ENCODE measurements at regions not wholly inside any gene's neighbourhood (a gene's known extent, or its start where the extent isn't known, plus 50 kb on each side); places are given as distances from the start of the nearest gene placed in this dataset.
A peak's percentile ranks its signal among the peaks of the same experiment; 100 is the strongest.

DNA sequence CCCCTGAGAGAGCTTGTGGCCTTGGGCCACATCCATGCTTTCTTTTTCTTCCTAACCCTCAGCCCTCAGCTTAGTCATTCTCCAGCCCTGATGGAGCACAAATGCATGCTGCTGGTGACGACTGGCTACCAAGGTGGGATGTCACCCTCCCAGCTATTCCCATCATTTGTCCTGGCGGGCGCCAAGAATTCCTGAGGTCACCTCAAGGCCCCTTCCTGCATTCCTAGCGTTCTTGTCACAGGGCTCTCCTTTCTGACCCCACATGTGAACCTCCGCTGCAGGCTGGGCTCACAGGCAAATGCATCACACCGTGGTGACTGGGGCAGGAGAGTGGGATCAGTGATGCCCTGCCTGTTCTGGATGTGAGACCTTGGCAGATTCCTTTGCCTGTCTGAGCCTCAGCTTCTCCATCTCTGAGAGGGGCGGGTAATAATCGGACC lies 53.4 kb upstream of the IFFO2 start:
- H3K9ac ChIP-seq (ENCODE audit: low read depth in 1 of 2, low read length in 2 of 2) = no peak overlapping the region
- no peak overlapping the region for H3K4me3 ChIP-seq (ENCODE audit: low read length in 2 of 2)
- peak overlapping the region in 1 of 2 donors; percentile 87 for H3K27ac ChIP-seq (ENCODE audit: low read depth in 2 of 2, low read length in 2 of 2)
- no peaks in the 10 kb centered on the region for H3K9me3 ChIP-seq (ENCODE audit: control insufficient read depth in 2 of 2, low read length in 2 of 2)
- peaks cover 38 to 57% of the 10 kb centered on the region in 2 donors for H3K4me1 ChIP-seq (ENCODE audit: control insufficient read depth in 2 of 2, insufficient read depth in 2 of 2, low read length in 2 of 2)
- no peaks in the 10 kb centered on the region for H3K27me3 ChIP-seq (ENCODE audit: control insufficient read depth in 2 of 2, insufficient read depth in 2 of 2, low read length in 2 of 2)
- no peaks in the 10 kb centered on the region for H3K36me3 ChIP-seq (ENCODE audit: control insufficient read depth in 2 of 2, insufficient read depth in 2 of 2, low read length in 2 of 2)

DNA sequence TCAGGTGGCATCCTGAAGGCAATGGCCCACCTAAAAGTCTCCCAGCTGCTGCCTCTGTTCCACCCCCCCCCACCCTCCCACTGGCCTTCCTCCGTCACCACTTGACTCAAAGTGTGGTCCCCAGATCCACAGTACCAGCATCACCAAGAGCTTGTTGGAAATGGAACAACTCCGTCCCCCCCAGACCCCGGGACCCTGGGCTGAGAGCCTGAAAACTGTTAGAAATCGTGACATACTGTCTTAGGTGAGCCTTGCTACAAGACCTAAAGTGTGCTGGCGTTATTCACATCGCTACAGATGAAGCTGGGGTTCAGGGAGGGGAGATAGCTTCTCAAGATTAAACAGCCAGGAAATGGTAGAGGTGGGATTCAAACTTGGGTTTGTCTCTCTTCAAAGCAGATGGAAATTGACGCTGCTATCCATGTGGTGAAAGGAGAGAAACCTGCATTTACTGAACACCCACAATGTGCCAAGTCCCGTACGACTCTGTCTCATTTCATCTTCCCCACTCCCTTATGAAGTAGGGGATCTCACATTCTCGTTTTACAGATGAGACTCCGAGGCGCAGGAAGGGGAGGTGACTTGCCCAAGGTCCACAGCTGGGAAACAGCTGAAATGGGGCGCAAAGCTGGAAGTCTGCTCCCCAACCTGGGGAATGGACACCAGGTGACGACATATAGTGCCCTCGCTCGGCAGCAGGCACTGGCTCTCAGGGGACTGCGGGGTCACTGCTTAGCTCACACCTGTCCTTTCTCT lies 52.8 kb upstream of the IFFO2 start:
- H3K27me3 ChIP-seq (ENCODE audit: control insufficient read depth in 2 of 2, insufficient read depth in 2 of 2, low read length in 2 of 2) = no peaks in the 10 kb centered on the region

DNA sequence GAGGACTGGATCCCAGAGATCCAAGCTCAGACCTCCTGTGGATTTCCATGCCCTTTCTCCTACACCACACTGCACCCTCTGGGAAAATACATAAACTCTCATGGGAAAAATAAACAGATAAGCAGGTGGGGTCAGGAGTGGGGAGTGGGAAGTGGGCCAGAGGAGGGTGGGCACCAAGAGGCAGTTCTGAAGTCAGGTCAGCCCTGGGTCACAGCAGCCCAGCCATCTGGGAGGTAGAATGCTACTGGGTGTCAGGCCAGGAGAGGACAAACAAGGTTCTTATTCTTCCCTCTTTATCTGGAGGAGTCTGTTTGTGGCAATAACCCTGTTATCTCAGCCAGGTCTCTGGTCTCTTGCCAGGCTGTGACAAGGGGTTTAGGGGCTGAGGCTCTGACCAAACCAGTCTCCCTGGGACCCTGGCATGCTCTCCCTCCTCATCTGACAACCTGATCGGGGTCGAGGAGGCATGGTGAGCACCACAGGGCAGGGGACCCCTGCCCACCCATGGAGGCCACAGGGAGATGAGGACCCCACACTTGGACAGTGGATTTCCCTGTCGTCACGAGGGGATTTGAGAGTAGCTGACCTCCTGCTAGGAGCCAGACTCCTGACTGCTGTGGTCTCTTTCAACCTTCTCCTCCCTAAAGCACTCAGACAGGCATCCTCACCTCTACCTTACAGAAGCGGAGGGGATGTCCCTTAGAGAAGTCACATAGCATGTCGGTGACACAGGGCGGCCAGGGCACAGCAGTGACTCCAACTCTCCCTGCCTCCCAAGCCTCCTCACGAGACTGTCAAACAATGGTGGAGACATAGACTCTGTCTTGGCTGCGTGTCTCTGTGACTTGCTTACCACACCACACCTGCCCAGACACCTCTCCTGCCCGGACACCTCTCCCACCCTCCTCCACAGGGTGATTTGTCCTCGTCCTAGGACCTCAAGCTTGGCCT lies 51.3 kb upstream of the IFFO2 start:
- Histone ChIP-seq H3K4me1 (ENCODE audit: control insufficient read depth in 2 of 2, insufficient read depth in 2 of 2, low read length in 2 of 2) (peaks cover 35 to 43% of the 10 kb centered on the region in 2 donors), H3K27ac (ENCODE audit: low read depth in 2 of 2, low read length in 2 of 2) (no peak overlapping the region), H3K9me3 (ENCODE audit: control insufficient read depth in 2 of 2, low read length in 2 of 2) (no peaks in the 10 kb centered on the region), H3K9ac (ENCODE audit: low read depth in 1 of 2, low read length in 2 of 2) (peak overlapping the region in 1 of 2 donors; percentile 14), H3K36me3 (ENCODE audit: control insufficient read depth in 2 of 2, insufficient read depth in 2 of 2, low read length in 2 of 2) (no peaks in the 10 kb centered on the region), H3K27me3 (ENCODE audit: control insufficient read depth in 2 of 2, insufficient read depth in 2 of 2, low read length in 2 of 2) (no peaks in the 10 kb centered on the region), H3K4me3 (ENCODE audit: low read length in 2 of 2) (no peak overlapping the region)

More for the DNA sequence above, 52.8 kb upstream of the IFFO2 start:
- Histone ChIP-seq H3K4me3 (ENCODE audit: low read length in 2 of 2) (no peak overlapping the region), H3K9ac (ENCODE audit: low read depth in 1 of 2, low read length in 2 of 2) (no peak overlapping the region), H3K36me3 (ENCODE audit: control insufficient read depth in 2 of 2, insufficient read depth in 2 of 2, low read length in 2 of 2) (no peaks in the 10 kb centered on the region), H3K9me3 (ENCODE audit: control insufficient read depth in 2 of 2, low read length in 2 of 2) (no peaks in the 10 kb centered on the region), H3K27ac (ENCODE audit: low read depth in 2 of 2, low read length in 2 of 2) (no peak overlapping the region), H3K4me1 (ENCODE audit: control insufficient read depth in 2 of 2, insufficient read depth in 2 of 2, low read length in 2 of 2) (peaks cover 38 to 53% of the 10 kb centered on the region in 2 donors)

DNA sequence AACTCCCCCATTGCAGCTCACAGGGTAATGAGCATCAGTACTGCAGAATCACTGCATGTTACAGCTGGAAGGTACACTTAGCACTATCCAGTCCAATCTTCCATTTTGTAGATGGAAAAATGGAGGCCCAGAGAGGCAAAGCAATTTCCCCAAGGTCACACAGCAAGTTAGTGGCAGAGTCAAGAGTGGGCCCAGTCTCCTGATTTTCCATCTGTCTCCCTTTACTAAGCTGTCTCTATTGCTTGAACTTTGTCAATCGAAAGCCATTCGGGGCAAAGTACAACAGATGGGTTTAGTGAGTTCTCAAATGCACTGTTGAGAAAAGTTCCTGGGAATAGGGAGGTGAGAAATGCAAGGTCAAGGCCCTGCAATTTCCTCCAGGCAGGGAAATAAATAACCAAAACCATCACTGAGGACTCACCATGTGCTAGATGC lies 50.4 kb upstream of the IFFO2 start:
- Histone ChIP-seq H3K36me3 (ENCODE audit: control insufficient read depth in 2 of 2, insufficient read depth in 2 of 2, low read length in 2 of 2) (no peaks in the 10 kb centered on the region), H3K4me3 (ENCODE audit: low read length in 2 of 2) (no peak overlapping the region), H3K9ac (ENCODE audit: low read depth in 1 of 2, low read length in 2 of 2) (no peak overlapping the region), H3K9me3 (ENCODE audit: control insufficient read depth in 2 of 2, low read length in 2 of 2) (no peaks in the 10 kb centered on the region), H3K4me1 (ENCODE audit: control insufficient read depth in 2 of 2, insufficient read depth in 2 of 2, low read length in 2 of 2) (peaks cover 30 to 37% of the 10 kb centered on the region in 2 donors), H3K27me3 (ENCODE audit: control insufficient read depth in 2 of 2, insufficient read depth in 2 of 2, low read length in 2 of 2) (no peaks in the 10 kb centered on the region), H3K27ac (ENCODE audit: low read depth in 2 of 2, low read length in 2 of 2) (no peak overlapping the region)

Measured in mucosa of rectum (tissue), 2 donors.